Activated T-cell treated with anti-CD3 and anti-CD28 coated beads, Interleukin-2, amount 50 U/mL, for 48 hours (primary cell): ENCODE measurements at regions not wholly inside any gene's neighbourhood (a gene's known extent, or its start where the extent isn't known, plus 50 kb on each side); places are given as distances from the start of the nearest gene placed in this dataset.

Experiments
- DNase-seq, 2 experiments: peaks; one replicate each; pipeline ENCODE4 v3.0.0-alpha.2; 2020

GRCh38 chr10:78301891-78302738, 268.5 kb downstream of the RPS24 start:
- peak in 1 of 2 experiments; percentile 17 for DNase-seq

DNA sequence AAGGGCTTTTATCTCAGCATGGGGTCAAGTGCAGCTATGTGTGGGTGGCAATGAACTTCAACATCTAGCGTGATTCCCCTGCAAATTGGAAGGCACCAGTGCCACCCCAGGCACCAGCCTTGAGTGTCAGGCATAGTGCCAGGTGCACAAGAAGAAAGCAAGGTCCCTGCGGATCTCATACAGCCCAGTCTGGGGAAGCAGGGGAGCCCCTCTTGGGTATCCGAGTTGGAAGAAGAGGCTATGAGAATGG, 269.0 kb downstream of the RPS24 start:
- DNase-seq = no peak

- peak; percentile 97 to 98 for DNase-seq
These were observed 269.6 kb downstream of the RPS24 start for GRCh38 chr10:78302989-78303854.

DNA sequence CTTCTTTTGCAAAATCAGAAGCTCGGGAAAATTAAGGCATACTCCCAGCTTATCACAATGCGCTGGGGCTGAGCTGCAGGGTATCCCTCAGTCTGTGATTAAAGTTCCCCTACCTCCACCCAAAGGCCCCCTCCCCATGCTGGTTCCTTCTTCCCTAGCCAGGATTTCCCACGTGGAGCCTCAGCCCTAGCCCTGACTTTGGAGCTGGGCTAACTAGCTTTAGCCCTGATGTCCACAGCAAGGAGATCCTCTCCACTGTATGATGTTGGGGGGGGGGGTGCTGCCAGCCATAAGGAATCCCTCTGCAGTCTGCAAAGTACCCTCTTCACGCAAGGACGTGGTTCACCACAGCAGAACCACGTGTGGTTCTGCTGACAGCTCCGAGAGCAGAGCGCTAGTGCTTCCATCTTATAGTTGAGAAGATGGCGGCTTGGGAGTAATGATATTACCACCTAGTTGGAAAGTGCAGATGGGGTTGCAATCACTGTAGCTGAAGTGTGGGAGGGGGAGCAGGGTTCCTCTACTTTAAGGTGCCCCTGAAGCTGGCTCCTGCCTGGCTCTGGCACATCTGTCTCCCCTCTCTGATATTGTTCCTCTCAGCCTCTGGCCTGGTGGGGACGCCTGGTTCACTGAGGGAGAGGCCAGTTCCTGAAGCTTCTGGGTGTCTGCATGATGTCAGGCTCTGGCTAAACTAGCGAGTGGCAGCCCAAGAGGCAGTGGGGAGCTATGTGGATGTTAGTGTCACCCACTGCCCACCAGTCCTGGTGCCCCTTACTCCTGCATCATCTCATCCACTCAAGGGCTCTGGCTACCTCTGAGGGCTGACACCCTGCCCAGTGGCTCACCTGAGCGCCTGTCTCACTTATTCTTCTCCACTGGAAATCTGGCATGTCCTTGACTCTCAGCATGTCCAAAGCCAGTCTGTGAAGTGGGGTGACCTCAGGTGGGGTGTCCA, 270.7 kb downstream of the RPS24 start:
- DNase-seq = peak in 1 of 2 experiments; percentile 10

GRCh38 chr10:78305311-78305710, 271.6 kb downstream of the RPS24 start:
- DNase-seq = no peak

DNA sequence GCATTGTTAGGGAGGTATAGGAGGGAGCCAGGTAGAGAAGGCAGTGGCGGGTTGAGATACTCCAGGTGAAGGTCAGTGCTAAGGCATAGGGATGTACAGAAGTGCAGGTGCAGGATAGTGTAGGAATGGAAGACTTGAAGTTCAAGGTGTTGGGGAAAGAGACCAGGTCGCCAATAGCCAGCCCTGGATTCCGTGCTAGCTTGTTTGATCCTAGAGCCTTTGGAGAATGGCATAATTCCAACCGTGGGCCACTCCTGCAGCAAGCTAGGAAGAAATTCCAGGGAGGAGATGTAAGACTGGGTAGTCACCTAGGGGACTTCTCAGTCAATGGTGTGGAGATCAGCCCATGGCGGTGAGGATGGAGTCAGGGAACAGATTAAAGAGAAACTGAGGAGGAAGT, 272.7 kb downstream of the RPS24 start:
- no peak for DNase-seq

DNA sequence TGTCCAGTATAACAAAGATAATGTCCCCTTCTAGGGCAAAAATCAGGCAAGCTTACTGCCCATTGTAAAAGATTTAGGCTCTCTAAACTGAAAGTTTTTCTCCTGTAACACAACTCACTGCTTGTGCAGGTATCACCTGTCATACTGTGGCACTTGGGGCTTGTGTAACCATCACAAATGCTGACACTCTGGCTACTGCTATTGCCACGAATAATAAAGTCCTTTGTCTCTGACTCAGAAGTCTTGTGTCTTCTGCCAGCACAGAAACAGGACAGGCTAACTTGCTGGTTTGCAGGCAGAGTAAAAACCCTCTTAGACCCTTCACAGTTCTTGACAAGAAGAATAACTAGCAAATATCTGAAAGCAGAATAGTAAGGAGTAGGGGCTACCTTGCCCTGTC, 273.9 kb downstream of the RPS24 start:
- no peak for DNase-seq

GRCh38 chr10:78309536-78310237, 276.0 kb downstream of the RPS24 start:
- DNase-seq = no peak

DNA sequence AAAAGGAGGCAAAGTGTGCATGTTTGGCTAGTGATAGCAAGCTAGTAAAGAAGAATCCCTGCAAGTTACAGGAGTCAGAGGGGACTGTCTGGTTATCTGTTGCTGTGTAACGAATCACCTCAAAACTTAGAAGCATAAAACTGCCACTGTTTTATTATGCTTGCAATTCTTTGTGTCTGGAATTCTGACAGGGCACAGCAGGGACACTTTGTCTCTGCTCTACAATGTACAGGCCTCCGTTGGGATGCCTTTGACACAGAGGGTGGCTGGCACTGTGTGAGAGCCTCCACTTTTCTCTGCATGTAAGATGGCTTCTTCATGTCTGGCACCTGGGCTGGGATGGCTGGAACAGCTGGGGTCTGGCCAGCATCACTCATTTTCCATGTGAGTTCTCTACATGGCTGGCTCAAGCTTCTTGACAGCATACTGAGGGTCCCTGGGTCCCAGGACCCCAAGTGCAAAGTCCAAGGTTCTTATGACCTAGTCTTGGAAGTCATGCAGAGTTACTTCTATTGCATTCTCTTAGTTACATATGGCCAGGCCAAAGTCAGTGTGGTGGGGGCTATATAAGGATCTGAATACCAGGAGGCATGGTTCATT, 276.9 kb downstream of the RPS24 start:
- DNase-seq = no peak

GRCh38 chr10:78312197-78313047, 278.8 kb downstream of the RPS24 start:
- no peak for DNase-seq

GRCh38 chr10:78313048-78313381, 279.4 kb downstream of the RPS24 start:
- DNase-seq = no peak

GRCh38 chr10:78313636-78314035, 280.0 kb downstream of the RPS24 start:
- DNase-seq = no peak

- no peak for DNase-seq
These were observed 281.0 kb downstream of the RPS24 start for GRCh38 chr10:78314651-78315050.

DNA sequence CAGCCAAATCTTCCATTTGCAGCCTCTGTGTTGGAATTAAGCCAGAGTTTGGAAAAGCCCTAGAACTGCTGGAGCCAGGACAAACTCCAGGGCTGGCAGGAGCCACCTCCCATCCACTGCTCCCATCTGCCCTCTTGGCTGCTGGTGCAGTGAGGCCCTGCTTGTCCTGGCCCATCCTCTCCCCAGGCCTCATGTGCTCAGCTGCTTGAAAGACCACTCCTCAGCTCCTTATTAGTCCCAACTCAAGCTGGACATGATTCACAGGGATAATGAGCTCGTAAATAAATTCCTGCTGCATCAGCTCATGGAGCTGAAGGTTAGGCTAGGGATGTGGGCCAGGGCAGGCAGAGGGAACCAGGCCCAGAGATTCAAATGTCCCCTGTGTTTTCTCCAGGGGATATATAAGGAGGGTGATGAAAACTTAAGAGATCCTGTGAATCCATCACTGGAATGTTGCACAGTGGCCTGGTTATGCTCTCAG, 282.8 kb downstream of the RPS24 start:
- no peak for DNase-seq

DNA sequence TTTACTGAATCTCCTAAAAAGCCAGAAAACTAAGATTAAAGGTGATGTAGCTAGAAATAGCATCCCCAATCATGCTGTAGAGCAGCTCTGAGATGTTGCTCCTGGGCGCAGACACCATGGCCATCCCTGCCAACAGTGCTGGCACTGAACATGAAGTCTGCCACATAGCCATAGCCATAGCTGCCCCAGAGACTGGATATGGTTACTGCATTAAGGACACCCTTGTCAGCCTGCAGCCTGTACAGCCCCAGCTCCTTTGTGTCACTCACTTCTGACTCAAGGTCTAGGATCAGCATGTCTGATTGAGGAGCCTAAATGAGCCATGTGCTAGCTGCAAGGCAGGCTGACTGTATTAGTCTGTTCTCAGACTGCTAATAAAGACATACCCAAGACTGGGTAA, 284.6 kb downstream of the RPS24 start:
- no peak for DNase-seq

DNA sequence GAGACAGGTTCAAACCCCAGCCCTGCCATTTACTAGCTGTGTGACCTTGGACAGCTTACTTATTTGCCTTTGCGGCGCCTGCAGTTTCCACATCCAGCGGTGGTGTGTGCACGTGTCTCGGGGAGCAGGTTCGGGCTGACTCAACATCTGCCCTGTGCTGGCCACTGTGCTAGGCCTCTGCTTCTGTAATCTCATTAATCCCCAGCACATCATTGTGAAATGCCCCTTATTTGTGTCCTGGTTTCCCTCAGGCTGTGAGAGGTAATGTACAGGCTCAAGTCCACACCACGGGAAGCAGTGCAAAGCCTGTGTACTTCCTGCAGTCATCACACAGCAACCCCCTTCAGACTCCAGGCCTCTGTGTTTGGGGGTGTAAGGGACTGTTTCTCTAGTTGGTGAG, 285.7 kb downstream of the RPS24 start:
- no peak for DNase-seq

GRCh38 chr10:78319841-78320240, 286.2 kb downstream of the RPS24 start:
- no peak for DNase-seq

DNA sequence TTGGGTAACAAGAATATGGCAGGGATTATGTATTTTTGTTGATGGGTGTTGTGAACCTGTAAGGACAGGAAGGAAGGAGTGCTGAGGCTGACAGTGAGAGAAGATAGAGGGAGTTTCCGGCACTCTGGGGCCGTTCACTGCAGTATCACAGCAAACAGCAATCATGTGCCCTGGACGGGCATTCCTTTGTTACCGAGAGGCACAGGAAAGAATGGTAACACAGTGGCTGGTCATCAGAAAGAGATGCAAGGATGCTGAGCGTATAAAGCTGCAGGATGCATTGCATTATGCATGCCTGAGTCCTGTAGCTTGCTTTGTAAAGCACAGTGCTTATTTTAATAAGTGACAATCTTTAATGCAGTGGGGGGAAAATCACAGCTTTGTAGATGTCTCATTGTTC, 286.8 kb downstream of the RPS24 start:
- no peak for DNase-seq

GRCh38 chr10:78321000-78321399, 287.3 kb downstream of the RPS24 start:
- no peak for DNase-seq

DNA sequence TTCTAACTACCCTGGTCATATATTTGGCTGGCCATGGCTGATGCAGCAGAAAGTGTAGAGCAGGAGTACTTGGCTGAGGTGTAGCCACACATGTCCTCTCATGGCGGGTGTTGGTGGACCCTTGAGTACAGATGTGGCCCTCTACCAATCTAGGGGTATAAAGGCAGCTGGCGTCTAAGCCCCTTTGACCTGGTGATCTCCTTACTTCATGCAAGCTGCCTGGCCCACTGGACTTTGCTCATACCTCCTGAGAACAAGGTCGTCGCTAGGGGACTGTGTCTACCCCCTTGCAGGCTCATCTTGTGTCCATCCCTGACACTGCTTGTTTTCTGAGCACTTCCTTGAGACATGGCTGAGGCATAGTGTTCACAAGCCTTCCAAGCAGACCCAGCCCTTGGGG, 287.8 kb downstream of the RPS24 start:
- DNase-seq = no peak

DNA sequence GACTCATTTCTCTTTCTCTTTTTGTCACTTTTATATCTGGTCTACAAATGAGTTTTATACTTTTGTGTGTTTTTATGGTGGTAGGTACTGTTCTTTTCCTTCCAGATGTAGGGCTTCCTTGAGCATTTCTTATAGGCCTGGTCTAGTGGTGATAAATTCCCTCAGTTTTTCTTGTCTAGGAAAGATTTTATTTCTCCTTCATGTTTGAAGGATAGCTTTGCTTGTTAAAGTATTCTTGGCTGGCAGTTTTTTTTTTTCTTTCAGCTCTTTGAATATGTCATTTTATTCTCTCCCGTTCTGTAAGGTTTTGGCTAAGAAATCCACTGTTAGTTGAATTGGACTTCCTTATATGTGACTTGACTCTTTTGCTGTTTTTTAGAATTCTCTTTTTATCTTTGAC, 292.7 kb downstream of the RPS24 start:
- no peak for DNase-seq
